ENCODE measurements at regions not wholly inside any gene's neighbourhood (a gene's known extent, or its start where the extent isn't known, plus 50 kb on each side); places are given as distances from the start of the nearest gene placed in this dataset.

- no peak for TF ChIP-seq POLR2AphosphoS5 (IDR thresholded peaks at IDR 0.05)
- TF ChIP-seq TAF1 (IDR thresholded peaks at IDR 0.05; ENCODE audit: low read depth): no peak
- TF ChIP-seq EZH2 (IDR thresholded peaks at IDR 0.05; ENCODE audit: borderline replicate concordance, insufficient read depth, low read length, poor library complexity, severe bottlenecking): no peak
- TF ChIP-seq REST (IDR thresholded peaks at IDR 0.05; ENCODE audit: borderline replicate concordance): no peak
- TF ChIP-seq CTCF (IDR thresholded peaks at IDR 0.05; ENCODE audit: poor library complexity, severe bottlenecking): no peak
- no peak for TF ChIP-seq MXI1 (conservative IDR thresholded peaks at IDR 0.05; ENCODE audit: poor library complexity, severe bottlenecking)
- TF ChIP-seq EP300 (conservative IDR thresholded peaks at IDR 0.05; ENCODE audit: poor library complexity, severe bottlenecking): no peak
- no peak for TF ChIP-seq RAD21 (conservative IDR thresholded peaks at IDR 0.05)
- TF ChIP-seq SMC3 (conservative IDR thresholded peaks at IDR 0.05; ENCODE audit: poor library complexity): no peak
- H3K36me3 ChIP-seq (ENCODE audit: insufficient read depth, low read length): no peaks in the 10 kb centered on the region
- no peaks in the 10 kb centered on the region for H3F3A ChIP-seq (ENCODE audit: insufficient read depth, low read length, poor library complexity, severe bottlenecking)
- no peaks in the 10 kb centered on the region for H4K20me1 ChIP-seq (ENCODE audit: insufficient read depth)
- no peak overlapping the region for H3K4me3 ChIP-seq (ENCODE audit: low read length)
- H3K4me2 ChIP-seq (ENCODE audit: low read length): no peak overlapping the region
- no peak overlapping the region for H2AFZ ChIP-seq (ENCODE audit: low read depth, low read length)
- H3K9ac ChIP-seq (ENCODE audit: low read length): no peak overlapping the region
- H3K27me3 ChIP-seq (ENCODE audit: insufficient read depth, low read depth, low read length): no peaks in the 10 kb centered on the region
- no peak overlapping the region for H3K27ac ChIP-seq (ENCODE audit: low read length)
- no peaks in the 10 kb centered on the region for H3K9me2 ChIP-seq (ENCODE audit: insufficient read depth, low read length)
- H3K79me2 ChIP-seq (replicated peaks; ENCODE audit: insufficient read depth, low read length): no peaks in the 10 kb centered on the region
- no peaks in the 10 kb centered on the region for H3K9me3 ChIP-seq (ENCODE audit: low read length)
These were observed 228.5 kb downstream of the ANKRD50 start for GRCh38 chr4:124484008-124484407.

- Histone ChIP-seq H3K9ac (ENCODE audit: low read length) (no peak overlapping the region), H3K4me2 (ENCODE audit: low read length) (no peak overlapping the region), H3K79me2 (replicated peaks; ENCODE audit: insufficient read depth, low read length) (no peaks in the 10 kb centered on the region), H3K27ac (ENCODE audit: low read length) (no peak overlapping the region), H2AFZ (ENCODE audit: low read depth, low read length) (no peak overlapping the region), H3K9me2 (ENCODE audit: insufficient read depth, low read length) (no peaks in the 10 kb centered on the region), H3K36me3 (ENCODE audit: insufficient read depth, low read length) (no peaks in the 10 kb centered on the region), H3F3A (ENCODE audit: insufficient read depth, low read length, poor library complexity, severe bottlenecking) (no peaks in the 10 kb centered on the region), H3K27me3 (ENCODE audit: insufficient read depth, low read depth, low read length) (no peaks in the 10 kb centered on the region), H4K20me1 (ENCODE audit: insufficient read depth) (no peaks in the 10 kb centered on the region), H3K4me3 (ENCODE audit: low read length) (no peak overlapping the region), H3K9me3 (ENCODE audit: low read length) (no peaks in the 10 kb centered on the region)
- no peak for TF ChIP-seq TAF1 (IDR thresholded peaks at IDR 0.05; ENCODE audit: low read depth)
- TF ChIP-seq EZH2 (IDR thresholded peaks at IDR 0.05; ENCODE audit: borderline replicate concordance, insufficient read depth, low read length, poor library complexity, severe bottlenecking): no peak
- no peak for TF ChIP-seq SMC3 (conservative IDR thresholded peaks at IDR 0.05; ENCODE audit: poor library complexity)
- TF ChIP-seq EP300 (conservative IDR thresholded peaks at IDR 0.05; ENCODE audit: poor library complexity, severe bottlenecking): no peak
- no peak for TF ChIP-seq POLR2AphosphoS5 (IDR thresholded peaks at IDR 0.05)
- no peak for TF ChIP-seq REST (IDR thresholded peaks at IDR 0.05; ENCODE audit: borderline replicate concordance)
- TF ChIP-seq RAD21 (conservative IDR thresholded peaks at IDR 0.05): no peak
- no peak for TF ChIP-seq CTCF (IDR thresholded peaks at IDR 0.05; ENCODE audit: poor library complexity, severe bottlenecking)
- TF ChIP-seq MXI1 (conservative IDR thresholded peaks at IDR 0.05; ENCODE audit: poor library complexity, severe bottlenecking): no peak
These were observed 227.6 kb downstream of the ANKRD50 start for GRCh38 chr4:124484940-124485339.

Data from neural cell (in vitro differentiated cells).